HepG2 (cell line): ENCODE measurements at regions not wholly inside any gene's neighbourhood (a gene's known extent, or its start where the extent isn't known, plus 50 kb on each side); places are given as distances from the start of the nearest gene placed in this dataset.

Source experiments
- ATAC-seq: fragments of 200-7000 bp; cut with Tn5 transposase; 3 replicates; pipeline ENCODE4 v1.9.1; 2020; ENCODE audit warnings: mild to moderate bottlenecking, moderate library complexity
- BruUV-seq: library from RNA; stranded (reverse); fragments of 400-500 nt; replicated peaks from 2 replicates; lab custom pipeline; 2021; lab: Mats Ljungman, UMichigan
- CTCF ChIA-PET: fragments of 300-600 bp; formaldehyde crosslinking; extraction: SDS; loops from one replicate; lab custom pipeline; 2021; ENCODE audit warnings: low total read pairs, inconsistent platforms, low intra/inter-chr PET ratio; lab: Yijun Ruan, JAX
- POLR2A ChIA-PET: fragments of 350-600 bp; sonication (Branson Sonifier 250); formaldehyde crosslinking; loops from one replicate; lab custom pipeline; 2020; ENCODE audit warnings: antibody characterized with exemption, inconsistent platforms; lab: Yijun Ruan, JAX
- DNase-seq: peaks from one replicate; pipeline ENCODE4 v3.0.0-alpha.2; 2015; ENCODE audit warnings: low spot score
- FAIRE-seq: peaks from 3 replicates; lab custom pipeline; 2011; peaks lifted over from hg19 to GRCh38; lab: Jason Lieb, UNC
- H2AFZ ChIP-seq: one replicate; pipeline ENCODE4 v1.6.1; 2011; ENCODE audit warnings: low read length, inconsistent platforms
- H3K27ac ChIP-seq: fragments of 300-600 bp; 3 replicates; pipeline ENCODE4 v1.8.0; 2011; ENCODE audit warnings: mixed run types, mild to moderate bottlenecking, mixed read lengths, low read length, inconsistent platforms; ENCODE audit not compliant: insufficient read depth; ENCODE audit errors: extremely low read length
- H3K27me3 ChIP-seq, 2 experiments: fragments of 200-600 bp in 1 of 2; 2 replicates in 1 of 2; 3 replicates in 1 of 2; pipeline versions ENCODE4 v1.6.0 to v1.8.0; 2011; ENCODE audit warnings: low read length in 2 of 2, mild to moderate bottlenecking in 2 of 2, moderate library complexity in 2 of 2, inconsistent platforms in 1 of 2; ENCODE audit not compliant: insufficient read depth in 2 of 2, control insufficient read depth in 1 of 2
- H3K36me3 ChIP-seq, 2 experiments: fragments of 200-600 bp in 1 of 2; replicated peaks in 1 of 2; 2 replicates in 1 of 2; 3 replicates in 1 of 2; pipeline versions ENCODE4 v1.5.1 to v1.8.0; 2011; ENCODE audit warnings: low read length in 2 of 2, inconsistent platforms in 1 of 2; ENCODE audit not compliant: insufficient read depth in 2 of 2, control insufficient read depth in 1 of 2
- H3K4me1 ChIP-seq: 2 replicates; pipeline ENCODE4 v1.5.1; 2012; ENCODE audit warnings: low read length, inconsistent platforms; ENCODE audit not compliant: insufficient read depth
- H3K4me2 ChIP-seq: 2 replicates; pipeline ENCODE4 v1.6.0; 2011; ENCODE audit warnings: low read depth, low read length, inconsistent platforms
- H3K4me3 ChIP-seq, 3 experiments: fragments of 200-600 bp in 1 of 3; sonication (generic), shearing (Covaris generic) in 1 of 3; replicated peaks in 1 of 3; 2 replicates each; pipeline ENCODE4 v1.5.1; 2011 to 2016; ENCODE audit warnings: low read length in 3 of 3, inconsistent platforms in 2 of 3, low read depth in 2 of 3, mild to moderate bottlenecking in 2 of 3, control low read depth in 1 of 3, mixed read lengths in 1 of 3; ENCODE audit not compliant: insufficient read depth in 1 of 3
- H3K79me2 ChIP-seq: one replicate; pipeline ENCODE4 v1.6.1; 2011; ENCODE audit warnings: low read length, inconsistent platforms; ENCODE audit not compliant: insufficient read depth
- H3K9ac ChIP-seq: 2 replicates; pipeline ENCODE4 v1.6.0; 2011; ENCODE audit warnings: mild to moderate bottlenecking, low read depth, low read length, inconsistent platforms; ENCODE audit not compliant: insufficient read depth
- H3K9me3 ChIP-seq: 2 replicates; pipeline ENCODE4 v1.5.1; 2012; ENCODE audit warnings: mild to moderate bottlenecking, low read length
- H4K20me1 ChIP-seq: 2 replicates; pipeline ENCODE4 v1.6.0; 2011; ENCODE audit warnings: inconsistent platforms, mild to moderate bottlenecking, low read length, moderate library complexity; ENCODE audit not compliant: insufficient read depth
- PHF21A ChIP-seq: sonication (generic); formaldehyde crosslinking; IDR thresholded peaks from 2 replicates; pipeline ENCODE4 v1.5.0; 2020; ENCODE audit warnings: mild to moderate bottlenecking, missing genetic modification reagents
- SAP130 ChIP-seq: IDR thresholded peaks from 2 replicates; pipeline ENCODE4 v1.6.1; 2016; ENCODE audit warnings: low read depth
- WGBS: methylation state at CpG from one replicate; pipeline ENCODE4 v1.1.6; 2017; ENCODE audit warnings: low lambda C conversion rate; 5-methylcytosine and 5-hydroxymethylcytosine counted together
- in situ Hi-C: cut with HindIII; loops from 2 replicates; pipeline ENCODE4 v1.10.0; 2017; ENCODE audit warnings: low pct_unique_long_range_greater_than_20kb; ENCODE audit not compliant: extremely low pct_ligation_motif_present
- intact Hi-C: fragments of 100-400 bp; cut with micrococcal nuclease; formaldehyde crosslinking; loops from one replicate; pipeline ENCODE4 v1.10.0; 2022; ENCODE audit not compliant: unreplicated experiment
- TF ChIP-seq, protein P1 (sequence below): IDR thresholded peaks from 2 replicates; pipeline ENCODE4 v1.6.1; 2018; ENCODE audit warnings: missing genetic modification reagents, mild to moderate bottlenecking, missing compliant biosample characterization
- TF ChIP-seq, protein P2 (sequence below): sonication (generic); formaldehyde crosslinking; conservative IDR thresholded peaks from 2 replicates; pipeline ENCODE4 v1.8.1; 2023; ENCODE audit warnings: missing genetic modification reagents

DNA sequence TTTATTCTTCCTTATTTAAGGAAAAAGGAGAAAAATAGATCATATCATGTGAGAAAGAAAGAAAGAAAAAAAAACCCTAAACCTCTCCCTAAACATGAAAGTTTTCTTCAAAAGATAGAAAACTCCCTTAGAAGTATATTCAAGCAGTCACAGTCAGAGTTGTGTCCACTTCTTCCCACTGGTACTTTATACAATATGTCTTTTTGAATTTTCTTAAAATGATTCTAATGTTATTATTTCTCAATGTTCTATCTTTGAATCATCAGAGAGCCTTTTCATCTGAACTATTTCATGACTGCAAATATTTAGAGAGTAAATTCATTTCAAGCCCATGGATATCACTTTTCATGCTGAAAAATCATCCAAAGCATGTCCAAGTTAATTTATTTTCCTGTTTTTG lies 205.2 kb upstream of the SPOPL start:
- POLR2A ChIA-PET = no interaction called here
- H3K79me2 ChIP-seq = no peaks in the 10 kb centered on the region
- TF ChIP-seq, protein P1, sequence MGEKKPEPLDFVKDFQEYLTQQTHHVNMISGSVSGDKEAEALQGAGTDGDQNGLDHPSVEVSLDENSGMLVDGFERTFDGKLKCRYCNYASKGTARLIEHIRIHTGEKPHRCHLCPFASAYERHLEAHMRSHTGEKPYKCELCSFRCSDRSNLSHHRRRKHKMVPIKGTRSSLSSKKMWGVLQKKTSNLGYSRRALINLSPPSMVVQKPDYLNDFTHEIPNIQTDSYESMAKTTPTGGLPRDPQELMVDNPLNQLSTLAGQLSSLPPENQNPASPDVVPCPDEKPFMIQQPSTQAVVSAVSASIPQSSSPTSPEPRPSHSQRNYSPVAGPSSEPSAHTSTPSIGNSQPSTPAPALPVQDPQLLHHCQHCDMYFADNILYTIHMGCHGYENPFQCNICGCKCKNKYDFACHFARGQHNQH = no peak
- TF ChIP-seq, protein P2, sequence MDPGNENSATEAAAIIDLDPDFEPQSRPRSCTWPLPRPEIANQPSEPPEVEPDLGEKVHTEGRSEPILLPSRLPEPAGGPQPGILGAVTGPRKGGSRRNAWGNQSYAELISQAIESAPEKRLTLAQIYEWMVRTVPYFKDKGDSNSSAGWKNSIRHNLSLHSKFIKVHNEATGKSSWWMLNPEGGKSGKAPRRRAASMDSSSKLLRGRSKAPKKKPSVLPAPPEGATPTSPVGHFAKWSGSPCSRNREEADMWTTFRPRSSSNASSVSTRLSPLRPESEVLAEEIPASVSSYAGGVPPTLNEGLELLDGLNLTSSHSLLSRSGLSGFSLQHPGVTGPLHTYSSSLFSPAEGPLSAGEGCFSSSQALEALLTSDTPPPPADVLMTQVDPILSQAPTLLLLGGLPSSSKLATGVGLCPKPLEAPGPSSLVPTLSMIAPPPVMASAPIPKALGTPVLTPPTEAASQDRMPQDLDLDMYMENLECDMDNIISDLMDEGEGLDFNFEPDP (CRISPR knock-in tag) = no peak
- TF ChIP-seq SAP130 = no peak

DNA sequence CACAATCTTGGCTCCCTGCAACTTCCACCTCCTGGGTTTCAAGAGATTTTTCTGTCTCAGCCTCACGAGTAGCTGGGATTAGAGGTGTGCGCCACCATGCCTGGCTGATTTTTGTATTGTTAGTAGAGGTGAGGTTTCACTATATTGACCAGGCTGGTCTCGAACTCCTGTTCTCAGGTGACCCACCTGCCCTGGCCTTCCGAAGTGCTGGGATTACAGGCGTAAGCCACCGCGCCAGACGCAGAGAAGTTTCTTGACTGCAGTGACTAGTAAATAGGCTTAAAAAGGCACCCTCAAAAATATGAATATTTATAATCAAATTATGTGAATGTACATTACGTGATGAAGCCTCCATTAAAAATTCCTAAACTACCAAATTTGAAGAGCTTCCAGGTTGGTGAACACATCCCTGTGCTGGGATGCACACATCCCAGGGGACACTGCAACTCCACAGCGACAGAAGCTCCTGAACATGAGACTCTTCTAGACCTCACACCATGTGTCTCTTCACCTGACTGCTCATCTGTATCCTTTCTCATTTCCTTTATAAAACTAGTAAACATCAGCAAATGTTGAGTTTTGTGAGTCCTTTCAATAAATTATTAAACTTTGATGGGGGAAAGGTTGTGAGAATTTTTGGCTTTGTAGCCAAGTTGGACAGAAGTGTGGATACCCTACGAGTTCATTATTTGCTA lies 203.3 kb upstream of the SPOPL start:
- TF ChIP-seq PHF21A (CRISPR knock-in tag) = no peak
- H3K4me1 ChIP-seq = 0 out of 2 replicates have a peak, but pooled peaks cover 5% of the 10 kb centered on the region
- FAIRE-seq (no peak), ATAC-seq (no peak), DNase-seq (no peak)
- BruUV-seq = no TSS peak
- POLR2A ChIA-PET = no interaction called here
- H3K27me3 ChIP-seq = no peaks in the 10 kb centered on the region
- H3K27ac ChIP-seq = no peak overlapping the region
- H3K4me3 ChIP-seq = no peak overlapping the region
- no peak overlapping the region for H3K9ac ChIP-seq
- WGBS = 93% methylated on average over 11 of the region's 11 CpGs
- CTCF ChIA-PET = no interaction called here
- in situ Hi-C loops = no loop called here
- no peaks in the 10 kb centered on the region for H3K36me3 ChIP-seq
- H3K9me3 ChIP-seq = no peaks in the 10 kb centered on the region
- intact Hi-C loops = no loop called here
- no peaks in the 10 kb centered on the region for H4K20me1 ChIP-seq
- H3K79me2 ChIP-seq = no peaks in the 10 kb centered on the region
- no peak overlapping the region for H3K4me2 ChIP-seq
- no peak overlapping the region for H2AFZ ChIP-seq

More for the DNA sequence above, 205.2 kb upstream of the SPOPL start:
- ATAC-seq (no peak), DNase-seq (no peak), FAIRE-seq (no peak)
- Histone ChIP-seq H3K4me1 (no peaks in the 10 kb centered on the region), H3K27ac (no peak overlapping the region), H3K9me3 (no peaks in the 10 kb centered on the region), H3K4me2 (no peak overlapping the region), H3K9ac (no peak overlapping the region), H4K20me1 (no peaks in the 10 kb centered on the region), H3K36me3 (no peaks in the 10 kb centered on the region), H3K4me3 (no peak overlapping the region), H3K27me3 (no peaks in the 10 kb centered on the region), H2AFZ (no peak overlapping the region)
- in situ Hi-C loops = no loop called here
- CTCF ChIA-PET = no interaction called here
- intact Hi-C loops = no loop called here
- no TSS peak for BruUV-seq
